H1 (cell line): ENCODE measurements at regions not wholly inside any gene's neighbourhood (a gene's known extent, or its start where the extent isn't known, plus 50 kb on each side); places are given as distances from the start of the nearest gene placed in this dataset.

Experiments used
- SP2 ChIP-seq: IDR thresholded peaks from 2 replicates; pipeline ENCODE4 v1.6.1; 2012; ENCODE audit warnings: mild to moderate bottlenecking, low read length, inconsistent platforms
- TAF1 ChIP-seq: IDR thresholded peaks from 2 replicates; pipeline ENCODE4 v1.6.1; 2011; ENCODE audit warnings: mild to moderate bottlenecking, low read depth, low read length

GRCh38 chr6:165721356-165721755, 58.3 kb upstream of the PDE10A start (continued):
- TF ChIP-seq SP2, result no peak
- no peak for TF ChIP-seq TAF1
